Activated CD8-positive, alpha-beta memory T cell treated with anti-CD3 and anti-CD28 coated beads, Interleukin-2, amount 50 U/mL, for 24 hours (primary cell): ENCODE measurements at regions not wholly inside any gene's neighbourhood (a gene's known extent, or its start where the extent isn't known, plus 50 kb on each side); places are given as distances from the start of the nearest gene placed in this dataset.

Experiments used
- DNase-seq: peaks from one replicate; pipeline ENCODE4 v3.0.0-alpha.2; 2020; ENCODE audit errors: extremely low read depth

- DNase-seq: no peak
Measured at GRCh38 chr22:49303781-49304461, 523.8 kb downstream of the BRD1 start.

GRCh38 chr22:49303061-49303735 lies 524.5 kb downstream of the BRD1 start:
- no peak for DNase-seq

- no peak for DNase-seq
Measured at GRCh38 chr22:49302530-49302929, 525.1 kb downstream of the BRD1 start.

GRCh38 chr22:49302150-49302460 lies 525.6 kb downstream of the BRD1 start:
- no peak for DNase-seq

GRCh38 chr22:49301398-49302149 lies 526.1 kb downstream of the BRD1 start:
- no peak for DNase-seq

- no peak for DNase-seq
Measured at GRCh38 chr22:49300951-49301397, 526.7 kb downstream of the BRD1 start.

DNA sequence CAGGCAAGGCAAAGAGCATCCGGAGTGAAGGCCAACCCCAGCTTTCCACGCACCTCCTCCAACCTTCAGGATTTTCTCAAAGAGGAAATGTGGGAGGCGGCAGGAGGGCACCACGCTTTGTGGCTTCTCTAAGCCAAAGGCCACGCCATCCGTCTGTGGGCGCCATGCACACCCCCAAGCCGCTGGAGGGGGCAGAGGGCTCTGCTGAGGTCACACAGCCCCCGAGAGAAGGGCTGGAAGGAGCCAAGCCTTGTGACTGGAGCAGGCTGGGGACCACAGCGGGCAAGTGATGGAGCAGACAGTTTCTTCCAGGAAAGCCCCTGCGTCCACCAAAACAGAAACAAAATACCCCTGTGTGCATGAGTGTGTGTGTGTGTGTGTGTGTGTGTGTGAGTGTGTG lies 527.4 kb downstream of the BRD1 start:
- no peak for DNase-seq

DNA sequence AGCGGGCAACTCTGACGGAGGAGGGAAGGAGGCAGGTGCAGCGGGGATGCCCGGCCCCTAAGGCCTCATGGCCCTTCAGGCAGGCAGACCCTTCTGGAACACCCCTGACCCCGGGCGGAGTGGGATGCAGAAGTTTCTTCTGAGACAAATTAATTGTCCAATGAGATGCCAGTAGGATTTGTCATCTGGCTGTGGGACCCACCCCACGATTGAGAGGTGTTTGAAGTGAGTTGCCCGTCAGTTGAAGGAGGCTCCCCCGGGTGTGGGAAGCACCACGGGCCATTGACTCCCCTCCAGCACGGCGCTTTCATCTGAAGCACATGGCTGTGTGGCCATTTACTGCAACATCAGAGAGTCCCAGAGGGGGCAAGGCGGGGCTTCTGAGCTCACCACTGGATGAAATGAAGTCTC lies 527.8 kb downstream of the BRD1 start:
- DNase-seq: no peak

- no peak for DNase-seq
Measured at GRCh38 chr22:49298834-49299750, 528.6 kb downstream of the BRD1 start.

DNA sequence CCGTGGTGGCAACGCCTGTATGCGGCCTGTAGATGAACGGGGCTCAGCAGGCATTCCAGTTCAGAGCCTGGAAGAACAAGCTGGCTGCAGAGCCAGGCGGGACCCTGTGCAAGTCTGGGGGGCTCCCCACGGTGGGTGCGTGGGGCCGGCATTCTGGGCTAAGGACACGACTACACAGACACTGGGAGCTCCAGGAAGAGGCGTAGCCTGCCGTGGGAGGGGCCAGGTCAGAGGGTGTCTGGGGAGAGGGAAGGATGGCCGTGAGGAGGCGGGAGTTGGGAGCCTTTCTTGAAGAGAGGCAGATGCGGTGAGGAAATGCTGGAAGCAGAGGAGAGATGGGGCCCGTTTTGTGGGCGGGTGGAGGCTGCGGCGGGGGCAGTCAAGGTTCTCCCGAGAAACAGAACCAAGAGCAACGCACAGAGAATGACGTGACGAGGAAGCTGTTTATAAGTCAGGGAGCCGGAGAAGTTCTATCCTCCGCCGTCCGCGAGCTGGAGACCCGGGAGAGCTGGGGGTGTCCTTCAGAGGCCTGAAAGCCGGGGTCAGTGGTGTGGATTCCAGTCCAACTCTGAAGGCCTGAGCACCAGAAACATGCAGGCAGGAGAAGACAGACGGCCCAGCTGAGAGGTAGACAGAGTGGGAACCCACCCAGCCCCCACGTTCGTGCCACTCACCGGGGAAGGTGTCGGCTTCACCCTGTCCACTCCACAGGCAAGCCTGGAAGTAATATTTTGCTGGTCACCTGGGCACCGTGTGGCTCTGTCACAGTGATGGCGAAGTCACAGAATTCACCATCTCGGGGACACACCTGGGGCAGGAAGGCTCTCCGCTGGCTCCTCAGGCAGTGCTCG lies 529.6 kb downstream of the BRD1 start:
- no peak for DNase-seq

GRCh38 chr22:49297286-49297870 lies 530.3 kb downstream of the BRD1 start:
- no peak for DNase-seq

- DNase-seq: no peak
Measured at GRCh38 chr22:49296561-49296960, 531.1 kb downstream of the BRD1 start.

- DNase-seq: no peak
Measured at GRCh38 chr22:49295851-49296560, 531.7 kb downstream of the BRD1 start.

DNA sequence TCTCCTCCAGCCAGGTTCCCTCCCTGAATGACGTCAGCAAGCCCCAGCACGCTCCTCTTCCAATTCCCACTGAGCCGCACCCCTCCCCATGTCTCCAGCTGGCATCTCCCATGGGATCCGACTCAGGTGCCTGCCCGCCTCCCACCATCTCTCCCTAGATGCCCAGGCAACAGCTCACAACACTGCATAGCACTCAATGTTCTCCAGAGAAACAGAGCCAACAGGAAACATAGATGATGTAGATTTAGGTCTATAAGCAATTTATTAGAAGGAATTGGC lies 532.3 kb downstream of the BRD1 start:
- DNase-seq: no peak

DNA sequence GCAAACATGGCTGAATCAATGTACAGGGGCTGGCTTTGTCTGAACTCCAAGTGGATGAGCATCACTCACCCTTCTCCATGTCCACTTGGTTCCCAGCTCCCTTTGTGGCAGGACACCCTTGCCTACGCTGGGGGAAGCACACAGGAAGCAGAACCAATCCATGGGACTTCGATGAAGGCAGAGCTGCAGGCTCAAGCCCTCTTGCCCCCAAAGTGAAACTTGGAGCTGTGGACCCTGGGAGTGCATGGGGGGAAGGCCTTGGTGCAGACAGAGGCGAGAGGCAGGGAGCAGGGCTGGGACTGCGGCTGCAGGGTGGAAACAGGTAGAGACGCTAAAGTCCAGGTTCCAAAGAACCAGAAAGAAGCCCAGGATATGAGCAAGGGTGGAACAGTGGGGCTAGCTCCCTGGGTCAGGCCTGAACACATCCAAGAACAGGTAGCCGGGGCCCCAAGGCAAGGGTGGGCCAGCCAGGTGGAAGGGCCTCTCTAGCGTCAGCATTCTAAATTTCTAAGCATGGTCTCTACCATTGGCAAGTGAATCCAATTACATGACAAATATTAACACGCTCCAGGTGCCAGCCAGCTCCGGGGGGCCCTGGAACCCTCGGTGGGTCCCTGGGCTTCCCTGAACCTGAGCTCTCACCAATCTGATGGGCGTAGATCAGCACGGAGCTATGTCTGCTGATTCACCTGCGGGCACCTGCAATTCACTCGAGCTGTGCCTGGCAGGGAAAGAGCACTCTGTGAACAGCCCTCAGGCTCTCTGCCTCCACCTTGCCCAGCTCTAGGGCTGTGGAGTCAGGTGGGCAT lies 532.8 kb downstream of the BRD1 start:
- DNase-seq: no peak

- no peak for DNase-seq
Measured at GRCh38 chr22:49292909-49293308, 534.8 kb downstream of the BRD1 start.

DNA sequence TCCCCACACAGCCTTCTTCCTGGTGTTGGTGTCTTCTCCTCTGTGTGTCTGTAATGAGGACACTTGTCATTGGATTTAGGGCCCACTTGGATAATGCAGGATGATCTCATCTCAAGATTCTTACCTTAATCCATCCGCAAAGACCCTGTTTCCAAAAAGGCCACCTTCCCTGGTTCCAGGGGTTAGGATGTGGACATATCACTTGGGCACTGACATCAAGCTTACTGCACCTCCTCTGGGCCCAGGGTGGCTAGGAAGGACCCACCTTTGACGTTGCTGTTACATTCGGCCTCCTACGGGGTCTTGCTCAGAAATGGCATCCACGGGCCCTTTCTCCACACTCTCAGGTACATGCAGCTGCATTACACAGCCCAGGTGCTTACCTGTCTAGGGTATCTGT lies 535.9 kb downstream of the BRD1 start:
- no peak for DNase-seq

GRCh38 chr22:49291169-49291568 lies 536.5 kb downstream of the BRD1 start:
- DNase-seq: no peak

DNA sequence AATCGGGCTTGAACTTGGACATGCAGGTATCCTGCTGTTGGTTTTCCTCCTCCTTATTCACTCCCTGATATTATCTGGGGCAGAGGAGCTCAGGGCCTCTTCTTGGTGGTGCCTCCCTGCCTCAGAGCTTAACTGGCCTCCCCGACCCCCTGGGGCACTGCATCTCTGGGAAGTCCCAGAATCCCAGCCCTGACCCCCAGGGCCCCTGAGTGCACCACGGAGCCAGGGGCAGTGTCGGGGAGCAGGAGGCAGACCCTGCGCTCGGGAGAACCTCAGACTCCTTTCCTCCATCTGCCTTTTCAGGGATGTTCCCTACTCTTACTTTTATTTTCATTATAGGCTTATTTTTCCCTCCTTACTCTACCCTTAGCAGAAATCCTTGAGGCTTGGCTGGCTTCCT lies 537.0 kb downstream of the BRD1 start:
- no peak for DNase-seq
